ENCODE measurements at regions not wholly inside any gene's neighbourhood (a gene's known extent, or its start where the extent isn't known, plus 50 kb on each side); places are given as distances from the start of the nearest gene placed in this dataset.

DNA sequence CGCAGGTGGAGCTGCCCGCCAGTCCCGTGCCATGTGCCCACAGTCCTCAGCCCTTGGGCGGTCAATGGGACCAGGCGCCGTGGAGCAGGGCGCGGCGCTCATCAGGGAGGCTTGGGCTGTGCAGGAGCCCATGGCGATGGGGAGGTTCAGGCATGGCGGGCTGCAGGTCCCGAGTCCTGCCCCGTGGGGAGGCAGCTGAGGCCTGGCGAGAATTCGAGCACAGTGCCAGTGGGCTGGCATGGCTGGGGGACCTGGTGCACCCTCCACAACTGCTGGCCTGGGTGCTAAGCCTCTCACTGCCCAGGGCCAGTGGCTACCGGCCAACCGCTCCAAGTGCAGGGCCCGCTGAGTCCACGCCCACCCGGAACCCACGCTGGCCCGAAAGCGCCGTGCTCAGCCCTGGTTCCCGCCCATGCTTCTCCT lies 646.5 kb downstream of the GABRG1 start:
- Histone ChIP-seq H4K20me1 (ENCODE audit: insufficient read depth, low read length) (no peaks in the 10 kb centered on the region), H3K23ac (ENCODE audit: low read depth, low read length) (no peak overlapping the region), H3K4me1 (ENCODE audit: control insufficient read depth, insufficient read depth, low read length) (no peaks in the 10 kb centered on the region), H2BK120ac (ENCODE audit: low read depth, low read length) (no peak overlapping the region), H3K27me3 (ENCODE audit: control insufficient read depth, insufficient read depth, low read length) (no peaks in the 10 kb centered on the region), H4K91ac (ENCODE audit: insufficient read depth, low read depth, low read length) (no peak overlapping the region), H3K14ac (replicated peaks; ENCODE audit: low read depth, low read length) (no peak overlapping the region), H3K36me3 (ENCODE audit: control insufficient read depth, insufficient read depth, low read length) (no peaks in the 10 kb centered on the region), H2AFZ (replicated peaks; ENCODE audit: low read length, poor library complexity) (no peak overlapping the region), H3K4me3 (ENCODE audit: insufficient read depth, low read depth, low read length) (no peak overlapping the region), H3K9ac (ENCODE audit: low read depth, low read length) (no peak overlapping the region), H3K4ac (ENCODE audit: low read depth, low read length) (no peak overlapping the region), H4K5ac (ENCODE audit: low read depth, low read length) (no peak overlapping the region), H2BK5ac (ENCODE audit: low read depth, low read length, poor library complexity, severe bottlenecking) (no peak overlapping the region), H3K4me2 (ENCODE audit: low read depth, low read length) (no peak overlapping the region), H3K56ac (ENCODE audit: extremely low read depth, insufficient read depth, low read length) (no peak overlapping the region), H3K27ac (ENCODE audit: insufficient read depth, low read length) (no peak overlapping the region), H2AK5ac (ENCODE audit: low read depth, low read length) (no peak overlapping the region), H2BK15ac (ENCODE audit: low read depth, low read length) (no peak overlapping the region), H2BK20ac (ENCODE audit: low read depth, low read length) (no peak overlapping the region), H3K9me3 (ENCODE audit: control insufficient read depth, insufficient read depth, low read length) (peaks cover 14% of the 10 kb centered on the region), H3K79me1 (ENCODE audit: low read depth in 1 of 2, low read length in 2 of 2) (no peaks in the 10 kb centered on the region), H2AK9ac (replicated peaks; ENCODE audit: low read depth, low read length, poor library complexity) (no peak overlapping the region), H3K9me1 (ENCODE audit: insufficient read depth, low read length) (no peaks in the 10 kb centered on the region), H3K18ac (ENCODE audit: low read depth, low read length) (no peak overlapping the region), H4K8ac (ENCODE audit: low read depth in 2 of 2, low read length in 2 of 2) (no peak overlapping the region)
- BruUV-seq (replicated peaks), result no TSS peak
- in situ Hi-C loops (cut with MboI; ENCODE audit: low sequenced_read_pairs) (no loop called here), dilution Hi-C loops (cut with HindIII; ENCODE audit: low sequenced_read_pairs, unreplicated experiment) (no loop called here), intact Hi-C loops (cut with micrococcal nuclease) (no loop called here)
- ChIA-PET POLR2A (ENCODE audit: unreplicated experiment) (no interaction called here), CTCF (no interaction called here)
- no peak for TF ChIP-seq POLR2A (IDR thresholded peaks at IDR 0.05; ENCODE audit: low read depth, low read length)
- no peak for TF ChIP-seq BHLHE40 (IDR thresholded peaks at IDR 0.05; ENCODE audit: low read depth, low read length)
- TF ChIP-seq MAFK (IDR thresholded peaks at IDR 0.05; ENCODE audit: low read depth, low read length), result no peak
- TF ChIP-seq RCOR1 (IDR thresholded peaks at IDR 0.05; ENCODE audit: insufficient replicate concordance, low read length), result no peak
- TF ChIP-seq SMC3 (IDR thresholded peaks at IDR 0.05; ENCODE audit: low read depth, low read length), result no peak
- TF ChIP-seq MAZ (IDR thresholded peaks at IDR 0.05; ENCODE audit: borderline replicate concordance, low read depth, low read length), result no peak
- no peak for TF ChIP-seq MXI1 (IDR thresholded peaks at IDR 0.05; ENCODE audit: borderline replicate concordance, low read depth, low read length)
- TF ChIP-seq CHD1 (IDR thresholded peaks at IDR 0.05; ENCODE audit: low read depth, low read length), result no peak
- no peak for TF ChIP-seq RAD21 (IDR thresholded peaks at IDR 0.05; ENCODE audit: low read length)
- TF ChIP-seq NFE2L2 (IDR thresholded peaks at IDR 0.05; ENCODE audit: low read depth, low read length), result no peak
- no peak for TF ChIP-seq CEBPB (IDR thresholded peaks at IDR 0.05; ENCODE audit: low read depth, low read length)
- TF ChIP-seq, protein P1, sequence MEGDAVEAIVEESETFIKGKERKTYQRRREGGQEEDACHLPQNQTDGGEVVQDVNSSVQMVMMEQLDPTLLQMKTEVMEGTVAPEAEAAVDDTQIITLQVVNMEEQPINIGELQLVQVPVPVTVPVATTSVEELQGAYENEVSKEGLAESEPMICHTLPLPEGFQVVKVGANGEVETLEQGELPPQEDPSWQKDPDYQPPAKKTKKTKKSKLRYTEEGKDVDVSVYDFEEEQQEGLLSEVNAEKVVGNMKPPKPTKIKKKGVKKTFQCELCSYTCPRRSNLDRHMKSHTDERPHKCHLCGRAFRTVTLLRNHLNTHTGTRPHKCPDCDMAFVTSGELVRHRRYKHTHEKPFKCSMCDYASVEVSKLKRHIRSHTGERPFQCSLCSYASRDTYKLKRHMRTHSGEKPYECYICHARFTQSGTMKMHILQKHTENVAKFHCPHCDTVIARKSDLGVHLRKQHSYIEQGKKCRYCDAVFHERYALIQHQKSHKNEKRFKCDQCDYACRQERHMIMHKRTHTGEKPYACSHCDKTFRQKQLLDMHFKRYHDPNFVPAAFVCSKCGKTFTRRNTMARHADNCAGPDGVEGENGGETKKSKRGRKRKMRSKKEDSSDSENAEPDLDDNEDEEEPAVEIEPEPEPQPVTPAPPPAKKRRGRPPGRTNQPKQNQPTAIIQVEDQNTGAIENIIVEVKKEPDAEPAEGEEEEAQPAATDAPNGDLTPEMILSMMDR (conservative IDR thresholded peaks at IDR 0.05; ENCODE audit: low read depth, low read length), result no peak
- TF ChIP-seq, protein P2, sequence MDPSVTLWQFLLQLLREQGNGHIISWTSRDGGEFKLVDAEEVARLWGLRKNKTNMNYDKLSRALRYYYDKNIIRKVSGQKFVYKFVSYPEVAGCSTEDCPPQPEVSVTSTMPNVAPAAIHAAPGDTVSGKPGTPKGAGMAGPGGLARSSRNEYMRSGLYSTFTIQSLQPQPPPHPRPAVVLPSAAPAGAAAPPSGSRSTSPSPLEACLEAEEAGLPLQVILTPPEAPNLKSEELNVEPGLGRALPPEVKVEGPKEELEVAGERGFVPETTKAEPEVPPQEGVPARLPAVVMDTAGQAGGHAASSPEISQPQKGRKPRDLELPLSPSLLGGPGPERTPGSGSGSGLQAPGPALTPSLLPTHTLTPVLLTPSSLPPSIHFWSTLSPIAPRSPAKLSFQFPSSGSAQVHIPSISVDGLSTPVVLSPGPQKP (IDR thresholded peaks at IDR 0.05; ENCODE audit: borderline replicate concordance, low read depth, low read length), result no peak
- no peak for TF ChIP-seq FOS (IDR thresholded peaks at IDR 0.05; ENCODE audit: low read depth, low read length)
- TF ChIP-seq RFX5 (IDR thresholded peaks at IDR 0.05; ENCODE audit: low read depth, low read length), result no peak
- TF ChIP-seq, protein P3, sequence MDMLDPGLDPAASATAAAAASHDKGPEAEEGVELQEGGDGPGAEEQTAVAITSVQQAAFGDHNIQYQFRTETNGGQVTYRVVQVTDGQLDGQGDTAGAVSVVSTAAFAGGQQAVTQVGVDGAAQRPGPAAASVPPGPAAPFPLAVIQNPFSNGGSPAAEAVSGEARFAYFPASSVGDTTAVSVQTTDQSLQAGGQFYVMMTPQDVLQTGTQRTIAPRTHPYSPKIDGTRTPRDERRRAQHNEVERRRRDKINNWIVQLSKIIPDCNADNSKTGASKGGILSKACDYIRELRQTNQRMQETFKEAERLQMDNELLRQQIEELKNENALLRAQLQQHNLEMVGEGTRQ (IDR thresholded peaks at IDR 0.05; ENCODE audit: low read depth, low read length), result no peak
- 83% methylated on average over 6 of the region's 25 CpGs; no CpG with 5 or more reads in 1 of the 2 experiments for WGBS, 2 experiments (ENCODE audit: extremely low coverage in 2 of 2, insufficient read length in 1 of 2)
- ATAC-seq (ENCODE audit: low read depth), result no peak
- DNase-seq, result no peak

Measured in IMR-90 (cell line).